ENCODE measurements at regions not wholly inside any gene's neighbourhood (a gene's known extent, or its start where the extent isn't known, plus 50 kb on each side); places are given as distances from the start of the nearest gene placed in this dataset.
"Not testable (repeated sequence)": the region's sequence is repeated elsewhere in the genome, so short reads cannot be mapped to it uniquely, and the experiment has no call there.

DNA sequence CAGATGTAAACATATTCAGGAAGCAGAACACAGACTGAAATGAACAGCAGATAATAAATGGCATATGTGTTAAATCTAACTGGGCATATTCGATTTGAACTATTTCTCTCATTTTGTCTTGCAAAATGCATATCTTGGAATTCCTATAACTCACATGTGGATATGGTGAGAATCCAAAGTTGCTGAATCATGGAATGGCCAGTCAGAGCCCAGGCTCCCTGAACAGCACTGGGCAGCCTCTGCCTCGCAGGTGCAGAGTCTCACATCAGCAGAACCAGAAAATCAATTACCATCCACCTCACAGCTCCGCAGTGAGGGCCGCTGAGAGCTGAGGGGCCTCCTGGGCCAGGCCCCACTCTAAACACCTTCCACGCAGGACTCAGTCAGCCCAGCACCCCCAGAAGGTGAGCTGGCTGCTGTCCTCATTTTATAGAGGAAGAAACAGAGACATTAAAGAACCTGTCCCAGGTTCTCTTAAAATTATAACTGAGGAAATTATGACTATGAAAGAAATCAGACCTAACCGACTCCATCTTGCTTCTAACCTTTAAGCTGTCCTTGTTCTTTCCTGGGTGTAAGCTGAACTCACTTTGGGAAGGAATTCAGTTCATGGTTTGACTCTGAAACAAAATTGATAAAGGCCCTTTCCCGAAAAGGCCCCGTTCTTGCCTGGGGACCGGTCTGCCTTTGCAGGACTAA, 269.1 kb upstream of the SFSWAP start:
- H3K4me3 ChIP-seq (ENCODE audit: low read length in 3 of 3), result no peak overlapping the region

DNA sequence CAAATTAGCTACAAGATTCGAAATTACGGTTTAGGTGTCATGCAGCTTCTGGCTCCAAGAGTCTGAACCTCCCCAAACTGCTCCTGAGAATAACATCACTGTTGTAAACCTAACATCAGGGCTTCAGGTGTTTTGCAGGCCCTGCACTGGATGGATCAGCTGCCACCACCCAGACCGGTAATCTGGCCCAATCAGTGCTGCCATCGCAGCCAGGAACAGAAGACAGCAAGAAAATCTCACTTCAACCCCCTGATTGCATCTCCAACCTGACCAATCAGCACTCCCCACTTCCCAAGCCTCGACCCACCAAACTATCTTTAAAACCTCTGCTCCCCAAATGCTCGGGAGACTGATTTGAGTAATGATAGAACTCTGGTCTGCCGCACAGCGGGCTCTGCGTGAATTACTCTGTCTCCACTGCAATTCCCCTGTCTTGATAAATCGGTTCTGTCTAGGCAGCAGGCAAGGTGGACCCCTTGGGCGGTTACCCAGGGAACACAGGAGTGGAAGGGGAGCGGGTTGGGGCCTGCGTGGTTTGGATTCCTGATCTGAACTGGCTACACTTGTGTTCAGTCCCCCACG, 268.5 kb upstream of the SFSWAP start:
- no peaks in the 10 kb centered on the region for H3K36me3 ChIP-seq (ENCODE audit: control insufficient read depth in 3 of 3, insufficient read depth in 3 of 3, low read length in 3 of 3)

More for the DNA sequence above, 269.1 kb upstream of the SFSWAP start:
- Histone ChIP-seq H3K4me1 (ENCODE audit: control insufficient read depth in 3 of 3, insufficient read depth in 3 of 3, low read length in 3 of 3) (no peaks in the 10 kb centered on the region), H3K27me3 (ENCODE audit: control insufficient read depth in 3 of 3, insufficient read depth in 3 of 3, low read length in 3 of 3) (peaks cover 0 to 13% (median 12%) of the 10 kb centered on the region in 3 donors), H3K9ac (ENCODE audit: low read depth in 1 of 3, low read length in 3 of 3) (no peak overlapping the region), H3K27ac (ENCODE audit: low read depth, low read length) (no peak overlapping the region), H3K9me3 (ENCODE audit: control insufficient read depth in 3 of 3, low read length in 3 of 3) (no peaks in the 10 kb centered on the region), H3K36me3 (ENCODE audit: control insufficient read depth in 3 of 3, insufficient read depth in 3 of 3, low read length in 3 of 3) (no peaks in the 10 kb centered on the region)

DNA sequence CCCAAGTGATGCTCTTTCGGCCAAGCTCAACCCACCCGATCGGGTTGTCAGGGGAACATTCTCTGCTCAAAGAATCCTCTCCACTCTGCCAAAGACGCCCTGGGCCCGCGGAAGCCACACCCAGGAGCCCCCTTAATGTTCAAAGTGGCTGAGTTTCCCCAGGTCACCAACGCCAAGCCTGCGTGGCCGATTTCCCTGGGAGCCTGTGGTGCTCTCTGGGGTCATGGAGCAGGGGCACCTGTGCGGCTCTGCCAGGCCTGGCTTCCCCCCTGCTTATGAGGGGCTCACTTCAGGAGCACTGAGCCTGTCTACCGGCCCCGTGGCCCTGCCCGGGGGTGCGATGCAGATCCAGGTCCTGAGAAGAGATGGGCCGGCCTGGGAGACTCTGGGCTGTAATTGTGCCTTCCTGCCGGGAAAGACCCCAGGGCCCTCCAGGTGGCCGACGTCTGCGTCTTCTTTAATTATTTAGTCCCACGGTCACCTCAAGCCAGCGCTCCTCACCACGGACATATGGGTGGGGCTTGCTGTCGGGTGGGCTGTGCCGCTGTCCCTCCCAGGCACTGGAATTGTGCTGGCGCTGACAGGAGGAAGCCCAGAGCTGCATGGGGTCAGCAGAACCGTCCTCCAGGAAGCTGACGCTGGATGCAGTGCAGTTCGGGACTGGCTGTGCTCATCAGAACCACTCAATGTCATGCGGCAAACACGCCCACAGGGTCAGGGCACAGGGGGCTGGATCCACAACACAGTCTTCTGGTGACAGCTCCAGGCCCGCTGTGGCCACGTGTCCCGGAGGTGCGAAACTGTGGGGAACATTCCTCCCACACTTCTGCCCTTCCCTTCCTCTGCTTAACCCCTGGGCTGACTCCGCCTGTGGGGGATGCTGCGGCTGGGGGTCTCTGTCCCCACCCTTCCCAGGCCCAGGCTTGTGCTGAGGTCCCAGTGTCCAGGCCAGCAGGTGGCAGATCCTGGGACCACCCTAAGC, 267.6 kb upstream of the SFSWAP start:
- H3K27ac ChIP-seq (ENCODE audit: low read depth, low read length), result no peak overlapping the region
- H3K9me3 ChIP-seq (ENCODE audit: control insufficient read depth in 3 of 3, low read length in 3 of 3), result no peaks in the 10 kb centered on the region
- peaks cover 0 to 10% (median 2%) of the 10 kb centered on the region in 3 donors for H3K27me3 ChIP-seq (ENCODE audit: control insufficient read depth in 3 of 3, insufficient read depth in 3 of 3, low read length in 3 of 3)

More for the DNA sequence above, 268.5 kb upstream of the SFSWAP start:
- Histone ChIP-seq H3K4me3 (ENCODE audit: low read length in 3 of 3) (no peak overlapping the region), H3K27ac (ENCODE audit: low read depth, low read length) (no peak overlapping the region), H3K9me3 (ENCODE audit: control insufficient read depth in 3 of 3, low read length in 3 of 3) (no peaks in the 10 kb centered on the region), H3K9ac (ENCODE audit: low read depth in 1 of 3, low read length in 3 of 3) (no peak overlapping the region), H3K27me3 (ENCODE audit: control insufficient read depth in 3 of 3, insufficient read depth in 3 of 3, low read length in 3 of 3) (peaks cover 0 to 13% (median 7%) of the 10 kb centered on the region in 3 donors), H3K4me1 (ENCODE audit: control insufficient read depth in 3 of 3, insufficient read depth in 3 of 3, low read length in 3 of 3) (no peaks in the 10 kb centered on the region)

DNA sequence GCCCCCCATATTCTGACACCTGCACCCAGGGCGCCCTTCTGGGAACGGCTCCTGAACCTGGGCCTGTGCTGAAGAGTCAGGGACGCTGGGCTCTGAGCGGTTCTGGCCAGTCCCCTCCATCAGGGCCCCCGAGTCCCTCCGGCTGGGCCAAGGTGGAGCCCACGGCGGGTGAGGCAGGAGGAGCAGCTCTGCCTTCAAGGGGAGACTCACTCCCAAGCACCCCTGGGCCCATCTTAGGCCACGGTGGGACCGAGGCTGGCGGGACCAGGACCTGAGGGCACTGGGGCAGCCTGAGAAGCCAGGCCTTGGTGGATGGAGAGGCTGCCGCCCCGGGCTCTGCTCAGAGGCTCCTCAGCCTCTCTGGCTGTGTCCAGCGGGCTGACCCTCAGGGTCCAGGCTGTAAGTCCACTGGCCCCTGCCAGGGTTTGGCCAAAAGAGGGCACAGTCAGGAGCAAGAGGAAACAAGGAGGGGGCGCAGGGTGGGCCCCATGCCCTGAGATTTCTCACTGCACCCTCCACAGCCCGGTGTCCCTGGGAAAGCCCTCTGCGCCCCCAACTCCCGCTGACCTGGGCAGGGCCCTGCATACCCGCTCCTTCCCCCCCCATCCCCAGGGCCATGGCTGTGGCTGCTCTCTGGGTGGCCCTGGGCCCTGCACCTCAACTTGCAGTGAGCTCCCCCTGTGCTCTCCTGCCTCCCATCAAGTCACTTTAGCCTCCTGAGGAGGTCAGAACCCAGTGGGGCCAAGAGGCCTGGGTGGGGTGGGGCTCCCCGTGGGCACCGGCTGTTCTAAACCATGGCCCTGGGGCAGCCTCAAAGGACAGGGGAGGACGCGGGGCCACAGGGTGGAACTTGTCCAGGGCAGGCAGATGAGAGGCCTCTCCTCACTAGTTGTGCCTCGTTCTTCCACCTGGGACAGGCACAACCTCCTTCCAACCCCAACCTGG, 266.4 kb upstream of the SFSWAP start:
- H3K27me3 ChIP-seq (ENCODE audit: control insufficient read depth in 3 of 3, insufficient read depth in 3 of 3, low read length in 3 of 3), result peaks cover 0 to 10% (median 2%) of the 10 kb centered on the region in 3 donors
- no peaks in the 10 kb centered on the region for H3K4me1 ChIP-seq (ENCODE audit: control insufficient read depth in 3 of 3, insufficient read depth in 3 of 3, low read length in 3 of 3)
- no peak overlapping the region for H3K4me3 ChIP-seq (ENCODE audit: low read length in 3 of 3)
- H3K9me3 ChIP-seq (ENCODE audit: control insufficient read depth in 3 of 3, low read length in 3 of 3), result no peaks in the 10 kb centered on the region
- H3K9ac ChIP-seq (ENCODE audit: low read depth in 1 of 3, low read length in 3 of 3), result no peak overlapping the region
- H3K36me3 ChIP-seq (ENCODE audit: control insufficient read depth in 3 of 3, insufficient read depth in 3 of 3, low read length in 3 of 3), result no peaks in the 10 kb centered on the region
- H3K27ac ChIP-seq (ENCODE audit: low read depth, low read length), result no peak overlapping the region

More for the DNA sequence above, 267.6 kb upstream of the SFSWAP start:
- H3K4me3 ChIP-seq (ENCODE audit: low read length in 3 of 3), result no peak overlapping the region
- H3K4me1 ChIP-seq (ENCODE audit: control insufficient read depth in 3 of 3, insufficient read depth in 3 of 3, low read length in 3 of 3), result no peaks in the 10 kb centered on the region
- no peaks in the 10 kb centered on the region for H3K36me3 ChIP-seq (ENCODE audit: control insufficient read depth in 3 of 3, insufficient read depth in 3 of 3, low read length in 3 of 3)
- H3K9ac ChIP-seq (ENCODE audit: low read depth in 1 of 3, low read length in 3 of 3), result no peak overlapping the region

DNA sequence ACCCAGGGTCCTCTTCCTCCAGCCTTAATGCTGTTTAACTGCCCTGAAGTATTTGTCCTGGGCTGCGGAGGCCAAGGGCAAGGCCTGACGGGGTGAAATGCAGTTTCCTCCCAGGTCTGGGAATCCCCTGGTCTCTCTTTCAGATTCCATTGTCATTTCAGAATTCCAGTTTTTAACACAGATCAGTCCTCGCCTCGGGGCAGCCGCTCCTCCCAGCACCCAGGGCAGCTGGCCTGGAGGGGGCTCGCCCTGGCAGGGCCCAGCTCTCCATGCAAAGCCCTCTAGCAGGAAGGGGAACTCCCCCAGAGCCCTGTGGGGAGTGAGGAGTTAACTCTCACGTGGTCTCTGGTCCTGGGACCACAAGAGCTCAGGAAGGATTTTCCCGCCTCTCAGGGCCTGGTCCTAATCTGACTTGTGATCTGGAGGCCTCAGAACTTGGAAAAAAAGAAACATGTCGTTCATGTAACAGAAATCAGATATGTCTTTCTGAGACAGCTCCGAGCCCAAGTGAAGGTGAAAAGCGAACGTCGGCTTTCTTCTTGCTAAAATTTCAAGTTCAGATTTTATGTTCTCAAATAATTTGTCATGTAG, 265.6 kb upstream of the SFSWAP start:
- Histone ChIP-seq H3K36me3 (ENCODE audit: control insufficient read depth in 3 of 3, insufficient read depth in 3 of 3, low read length in 3 of 3) (no peaks in the 10 kb centered on the region), H3K4me1 (ENCODE audit: control insufficient read depth in 3 of 3, insufficient read depth in 3 of 3, low read length in 3 of 3) (no peaks in the 10 kb centered on the region), H3K27ac (ENCODE audit: low read depth, low read length) (no peak overlapping the region), H3K9ac (ENCODE audit: low read depth in 1 of 3, low read length in 3 of 3) (no peak overlapping the region), H3K4me3 (ENCODE audit: low read length in 3 of 3) (no peak overlapping the region), H3K9me3 (ENCODE audit: control insufficient read depth in 3 of 3, low read length in 3 of 3) (no peaks in the 10 kb centered on the region), H3K27me3 (ENCODE audit: control insufficient read depth in 3 of 3, insufficient read depth in 3 of 3, low read length in 3 of 3) (peaks cover 0 to 10% (median 2%) of the 10 kb centered on the region in 3 donors)

DNA sequence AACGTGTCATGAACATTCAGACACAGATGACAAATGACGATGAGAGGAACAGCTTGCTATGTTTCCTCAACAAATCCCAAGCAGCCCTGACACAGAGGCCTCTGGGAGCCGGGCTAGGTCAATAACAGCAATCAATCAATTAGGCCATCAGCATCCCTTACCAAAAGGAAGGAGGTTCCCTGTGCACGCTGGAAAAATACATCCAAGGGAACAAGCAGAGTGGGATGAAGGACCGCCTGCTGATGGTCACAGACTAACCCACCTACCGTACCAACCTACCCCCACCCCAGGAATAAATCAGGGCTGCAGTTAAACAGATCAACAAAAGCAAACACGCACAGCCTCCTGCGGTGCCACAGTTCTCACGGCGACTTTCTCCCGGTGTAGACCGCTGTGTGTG, 265.1 kb upstream of the SFSWAP start:
- Histone ChIP-seq H3K27ac (ENCODE audit: low read depth, low read length) (no peak overlapping the region), H3K27me3 (ENCODE audit: control insufficient read depth in 3 of 3, insufficient read depth in 3 of 3, low read length in 3 of 3) (peaks cover 0 to 10% (median 2%) of the 10 kb centered on the region in 3 donors), H3K4me1 (ENCODE audit: control insufficient read depth in 3 of 3, insufficient read depth in 3 of 3, low read length in 3 of 3) (no peaks in the 10 kb centered on the region), H3K4me3 (ENCODE audit: low read length in 3 of 3) (no peak overlapping the region), H3K36me3 (ENCODE audit: control insufficient read depth in 3 of 3, insufficient read depth in 3 of 3, low read length in 3 of 3) (no peaks in the 10 kb centered on the region), H3K9me3 (ENCODE audit: control insufficient read depth in 3 of 3, low read length in 3 of 3) (no peaks in the 10 kb centered on the region), H3K9ac (ENCODE audit: low read depth in 1 of 3, low read length in 3 of 3) (no peak overlapping the region)

DNA sequence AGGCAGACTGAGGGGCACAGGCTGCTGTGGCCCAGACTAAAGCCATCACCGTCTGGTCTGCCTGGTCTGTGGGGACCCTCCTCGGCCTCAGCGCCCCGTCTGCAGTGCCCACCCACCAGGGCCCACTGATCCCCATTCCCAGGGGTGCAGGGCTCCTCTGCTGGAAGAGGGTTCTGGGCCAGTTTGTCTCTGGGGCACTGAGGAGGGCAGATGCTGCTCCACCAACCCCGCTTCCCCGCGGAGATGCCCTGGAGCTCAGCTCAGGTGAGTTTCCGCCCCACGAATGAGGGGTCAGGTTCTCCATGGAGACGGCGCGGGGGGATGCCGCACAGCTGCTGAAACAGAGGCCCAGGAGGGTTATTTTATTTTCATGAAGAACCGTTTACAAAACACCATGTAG, 263.3 kb upstream of the SFSWAP start:
- not testable (repeated sequence) for H3K4me1 ChIP-seq (ENCODE audit: control insufficient read depth in 3 of 3, insufficient read depth in 3 of 3, low read length in 3 of 3); H3K9me3 ChIP-seq (ENCODE audit: control insufficient read depth in 3 of 3, low read length in 3 of 3); H3K4me3 ChIP-seq (ENCODE audit: low read length in 3 of 3); H3K27me3 ChIP-seq (ENCODE audit: control insufficient read depth in 3 of 3, insufficient read depth in 3 of 3, low read length in 3 of 3); H3K36me3 ChIP-seq (ENCODE audit: control insufficient read depth in 3 of 3, insufficient read depth in 3 of 3, low read length in 3 of 3); H3K9ac ChIP-seq (ENCODE audit: low read depth in 1 of 3, low read length in 3 of 3); H3K27ac ChIP-seq (ENCODE audit: low read depth, low read length)

DNA sequence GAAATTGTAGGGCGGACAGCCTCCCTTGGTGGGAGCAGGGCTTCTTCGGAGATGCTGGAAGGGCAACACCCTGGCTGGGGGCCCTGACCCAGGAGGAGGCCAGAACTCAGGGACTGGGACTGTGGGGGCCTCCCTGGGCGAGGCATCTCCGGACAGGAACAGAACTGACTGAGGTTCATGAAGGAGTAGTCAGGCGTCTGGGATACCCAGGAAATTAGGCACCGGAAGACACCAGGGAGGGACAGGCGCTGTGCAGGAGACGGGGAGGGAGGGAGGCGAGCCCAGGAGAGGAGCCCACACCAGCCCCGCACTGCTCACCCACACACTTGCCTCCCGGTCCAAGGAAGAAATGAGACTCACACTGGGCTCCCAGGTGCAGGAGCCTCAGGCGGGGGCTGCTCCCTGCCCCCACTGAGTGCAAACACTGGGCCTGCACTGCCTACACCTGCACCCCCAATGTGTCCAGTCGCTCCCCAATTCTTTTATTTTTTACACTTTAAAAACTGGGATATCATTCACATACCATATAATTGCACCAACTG, 262.6 kb upstream of the SFSWAP start:
- Histone ChIP-seq H3K36me3 (ENCODE audit: control insufficient read depth in 3 of 3, insufficient read depth in 3 of 3, low read length in 3 of 3) (no peaks in the 10 kb centered on the region), H3K9me3 (ENCODE audit: control insufficient read depth in 3 of 3, low read length in 3 of 3) (no peaks in the 10 kb centered on the region), H3K4me1 (ENCODE audit: control insufficient read depth in 3 of 3, insufficient read depth in 3 of 3, low read length in 3 of 3) (no peaks in the 10 kb centered on the region), H3K9ac (ENCODE audit: low read depth in 1 of 3, low read length in 3 of 3) (no peak overlapping the region), H3K27me3 (ENCODE audit: control insufficient read depth in 3 of 3, insufficient read depth in 3 of 3, low read length in 3 of 3) (peaks cover 0 to 10% (median 0%) of the 10 kb centered on the region in 3 donors), H3K27ac (ENCODE audit: low read depth, low read length) (no peak overlapping the region), H3K4me3 (ENCODE audit: low read length in 3 of 3) (no peak overlapping the region)

DNA sequence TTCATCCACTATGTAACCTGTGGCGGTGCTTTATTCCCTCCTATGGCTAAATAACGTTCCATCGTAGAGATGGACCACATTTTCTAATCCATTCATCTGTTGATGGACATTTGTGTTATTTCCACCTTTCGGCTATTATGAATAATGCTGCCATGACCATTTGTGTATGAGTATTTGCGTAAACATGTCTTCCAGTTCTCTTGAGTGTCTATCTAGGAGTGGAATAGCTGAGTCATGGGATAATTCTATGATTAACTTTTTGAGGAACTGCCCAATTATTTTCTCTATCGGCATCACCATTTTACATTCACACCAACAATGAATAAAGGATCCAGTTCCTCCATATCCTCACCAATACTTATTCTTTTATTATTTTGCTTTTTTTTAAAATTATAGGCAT, 261.9 kb upstream of the SFSWAP start:
- peaks cover 0 to 10% (median 0%) of the 10 kb centered on the region in 3 donors for H3K27me3 ChIP-seq (ENCODE audit: control insufficient read depth in 3 of 3, insufficient read depth in 3 of 3, low read length in 3 of 3)
- no peaks in the 10 kb centered on the region for H3K36me3 ChIP-seq (ENCODE audit: control insufficient read depth in 3 of 3, insufficient read depth in 3 of 3, low read length in 3 of 3)
- no peaks in the 10 kb centered on the region for H3K4me1 ChIP-seq (ENCODE audit: control insufficient read depth in 3 of 3, insufficient read depth in 3 of 3, low read length in 3 of 3)
- H3K9me3 ChIP-seq (ENCODE audit: control insufficient read depth in 3 of 3, low read length in 3 of 3), result no peaks in the 10 kb centered on the region
- no peak overlapping the region for H3K27ac ChIP-seq (ENCODE audit: low read depth, low read length)
- H3K9ac ChIP-seq (ENCODE audit: low read depth in 1 of 3, low read length in 3 of 3), result no peak overlapping the region
- H3K4me3 ChIP-seq (ENCODE audit: low read length in 3 of 3), result no peak overlapping the region

Measured in skeletal muscle tissue (tissue), 3 donors.